ENCODE measurements at regions not wholly inside any gene's neighbourhood (a gene's known extent, or its start where the extent isn't known, plus 50 kb on each side); places are given as distances from the start of the nearest gene placed in this dataset.

DNA sequence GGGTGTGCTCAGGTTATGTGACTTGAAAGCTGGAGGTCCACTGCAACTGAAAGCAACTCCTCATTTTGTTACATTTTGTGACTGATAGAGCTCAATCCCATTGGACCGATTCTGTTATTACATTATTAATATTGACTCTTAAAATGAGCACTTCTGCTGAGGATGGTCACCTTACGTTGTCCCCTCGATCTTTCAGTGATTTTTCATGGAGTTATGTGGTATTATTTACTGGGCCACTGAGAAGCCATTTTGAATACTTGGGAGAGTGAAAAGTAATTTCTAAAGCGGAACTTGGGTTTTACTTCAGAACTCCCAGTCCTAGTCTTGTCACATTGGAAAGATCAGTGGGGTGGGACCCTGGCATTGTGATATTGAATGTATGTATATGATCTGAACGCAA is 96.3 kb upstream of the FAM180A start:
- TF ChIP-seq CTCF (IDR thresholded peaks at IDR 0.05) (no peak), POLR2AphosphoS5 (IDR thresholded peaks at IDR 0.05; ENCODE audit: low read depth, low read length) (no peak), SIN3A (IDR thresholded peaks at IDR 0.05; ENCODE audit: borderline replicate concordance, insufficient read depth, low read depth, low read length) (no peak)
- TF ChIP-seq, protein P1, sequence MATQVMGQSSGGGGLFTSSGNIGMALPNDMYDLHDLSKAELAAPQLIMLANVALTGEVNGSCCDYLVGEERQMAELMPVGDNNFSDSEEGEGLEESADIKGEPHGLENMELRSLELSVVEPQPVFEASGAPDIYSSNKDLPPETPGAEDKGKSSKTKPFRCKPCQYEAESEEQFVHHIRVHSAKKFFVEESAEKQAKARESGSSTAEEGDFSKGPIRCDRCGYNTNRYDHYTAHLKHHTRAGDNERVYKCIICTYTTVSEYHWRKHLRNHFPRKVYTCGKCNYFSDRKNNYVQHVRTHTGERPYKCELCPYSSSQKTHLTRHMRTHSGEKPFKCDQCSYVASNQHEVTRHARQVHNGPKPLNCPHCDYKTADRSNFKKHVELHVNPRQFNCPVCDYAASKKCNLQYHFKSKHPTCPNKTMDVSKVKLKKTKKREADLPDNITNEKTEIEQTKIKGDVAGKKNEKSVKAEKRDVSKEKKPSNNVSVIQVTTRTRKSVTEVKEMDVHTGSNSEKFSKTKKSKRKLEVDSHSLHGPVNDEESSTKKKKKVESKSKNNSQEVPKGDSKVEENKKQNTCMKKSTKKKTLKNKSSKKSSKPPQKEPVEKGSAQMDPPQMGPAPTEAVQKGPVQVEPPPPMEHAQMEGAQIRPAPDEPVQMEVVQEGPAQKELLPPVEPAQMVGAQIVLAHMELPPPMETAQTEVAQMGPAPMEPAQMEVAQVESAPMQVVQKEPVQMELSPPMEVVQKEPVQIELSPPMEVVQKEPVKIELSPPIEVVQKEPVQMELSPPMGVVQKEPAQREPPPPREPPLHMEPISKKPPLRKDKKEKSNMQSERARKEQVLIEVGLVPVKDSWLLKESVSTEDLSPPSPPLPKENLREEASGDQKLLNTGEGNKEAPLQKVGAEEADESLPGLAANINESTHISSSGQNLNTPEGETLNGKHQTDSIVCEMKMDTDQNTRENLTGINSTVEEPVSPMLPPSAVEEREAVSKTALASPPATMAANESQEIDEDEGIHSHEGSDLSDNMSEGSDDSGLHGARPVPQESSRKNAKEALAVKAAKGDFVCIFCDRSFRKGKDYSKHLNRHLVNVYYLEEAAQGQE (IDR thresholded peaks at IDR 0.05; ENCODE audit: insufficient read depth in 1 of 2, low read depth in 2 of 2, low read length in 1 of 2): no peak

Data from Panc1 (cell line).